ENCODE measurements at regions not wholly inside any gene's neighbourhood (a gene's known extent, or its start where the extent isn't known, plus 50 kb on each side); places are given as distances from the start of the nearest gene placed in this dataset.

DNA sequence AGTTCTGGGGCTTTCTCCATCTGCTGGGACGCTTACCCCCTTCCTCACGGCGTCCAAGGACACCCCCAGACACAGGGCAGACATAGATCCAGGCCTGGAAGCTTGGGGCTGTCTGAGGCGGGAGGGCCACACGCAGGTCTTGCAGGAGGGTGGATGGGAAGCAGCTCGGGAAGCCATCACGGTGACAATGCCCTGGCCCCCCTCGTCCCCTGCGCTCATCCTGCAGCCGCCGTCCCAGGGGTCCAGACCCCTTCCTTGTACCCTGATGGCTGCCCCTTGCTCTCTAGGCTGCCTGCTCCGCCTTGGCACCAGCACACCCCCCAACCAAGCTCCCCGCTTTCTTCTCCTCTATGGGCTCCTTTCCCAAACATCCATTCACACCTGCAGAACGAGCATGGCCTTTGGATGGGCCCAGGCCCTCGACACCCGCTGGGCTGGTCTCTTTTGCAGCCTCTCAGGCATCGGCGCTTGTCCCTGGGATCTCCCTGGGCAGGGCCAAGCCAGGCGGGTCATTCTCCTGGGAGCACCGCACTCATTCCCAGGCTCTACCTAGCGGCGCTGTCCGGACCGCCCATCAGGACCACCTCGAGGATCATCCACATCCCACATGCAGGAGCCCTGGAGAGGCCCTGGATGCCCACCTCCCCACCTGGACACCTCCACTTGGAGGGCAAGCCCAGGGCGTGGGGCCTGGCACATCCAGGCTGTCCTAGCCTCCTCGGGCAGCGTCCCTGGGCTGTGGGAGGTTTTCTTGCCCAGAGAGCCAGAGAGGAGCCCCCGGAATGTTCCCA is 274.9 kb downstream of the NDUFA10 start:
- no peaks in the 10 kb centered on the region for H3K36me3 ChIP-seq (ENCODE audit: control insufficient read depth, insufficient read depth, low read length)
- H3K27me3 ChIP-seq (ENCODE audit: control insufficient read depth, insufficient read depth, low read length): peaks cover 2% of the 10 kb centered on the region
- H3K4me3 ChIP-seq (ENCODE audit: low read length): no peak overlapping the region
- H3K9me3 ChIP-seq (ENCODE audit: control insufficient read depth, low read length): no peaks in the 10 kb centered on the region
- H3K9ac ChIP-seq (ENCODE audit: low read length): no peak overlapping the region
- no peaks in the 10 kb centered on the region for H3K4me1 ChIP-seq (ENCODE audit: control insufficient read depth, insufficient read depth, low read length)

GRCh38 chr2:239749272-239749873 is 275.8 kb downstream of the NDUFA10 start:
- Histone ChIP-seq H3K4me1 (ENCODE audit: control insufficient read depth, insufficient read depth, low read length) (no peaks in the 10 kb centered on the region), H3K9me3 (ENCODE audit: control insufficient read depth, low read length) (no peaks in the 10 kb centered on the region), H3K4me3 (ENCODE audit: low read length) (no peak overlapping the region), H3K36me3 (ENCODE audit: control insufficient read depth, insufficient read depth, low read length) (no peaks in the 10 kb centered on the region), H3K9ac (ENCODE audit: low read length) (no peak overlapping the region), H3K27me3 (ENCODE audit: control insufficient read depth, insufficient read depth, low read length) (peaks cover 4% of the 10 kb centered on the region)

- no peaks in the 10 kb centered on the region for H3K36me3 ChIP-seq (ENCODE audit: control insufficient read depth, insufficient read depth, low read length)
- H3K4me1 ChIP-seq (ENCODE audit: control insufficient read depth, insufficient read depth, low read length): no peaks in the 10 kb centered on the region
- H3K9ac ChIP-seq (ENCODE audit: low read length): no peak overlapping the region
- H3K9me3 ChIP-seq (ENCODE audit: control insufficient read depth, low read length): no peaks in the 10 kb centered on the region
- no peak overlapping the region for H3K4me3 ChIP-seq (ENCODE audit: low read length)
- H3K27me3 ChIP-seq (ENCODE audit: control insufficient read depth, insufficient read depth, low read length): peaks cover 4% of the 10 kb centered on the region
Observed at GRCh38 chr2:239748811-239749210, 276.3 kb downstream of the NDUFA10 start.

DNA sequence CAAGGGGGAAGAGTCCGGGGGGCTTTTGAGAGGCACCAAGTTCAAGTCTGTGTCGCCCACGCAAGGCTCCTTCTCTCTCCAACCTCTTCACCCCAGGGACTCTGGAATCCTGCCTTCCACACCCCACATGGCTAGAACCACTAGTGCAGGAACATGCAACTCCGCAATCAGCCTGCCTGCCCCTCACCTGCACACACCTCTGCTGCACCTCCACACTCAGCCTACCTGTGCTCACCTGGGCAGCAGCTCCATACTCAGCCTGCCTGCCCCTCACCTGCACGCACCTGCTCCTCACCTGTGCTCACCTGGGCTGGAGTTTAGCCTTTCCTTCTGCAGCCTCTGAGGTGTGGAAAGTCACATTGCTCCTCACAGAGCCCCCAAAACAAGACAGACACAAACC is 277.4 kb downstream of the NDUFA10 start:
- Histone ChIP-seq H3K27me3 (ENCODE audit: control insufficient read depth, insufficient read depth, low read length) (peaks cover 4% of the 10 kb centered on the region), H3K36me3 (ENCODE audit: control insufficient read depth, insufficient read depth, low read length) (no peaks in the 10 kb centered on the region), H3K4me3 (ENCODE audit: low read length) (no peak overlapping the region), H3K4me1 (ENCODE audit: control insufficient read depth, insufficient read depth, low read length) (no peaks in the 10 kb centered on the region), H3K9ac (ENCODE audit: low read length) (no peak overlapping the region), H3K9me3 (ENCODE audit: control insufficient read depth, low read length) (no peaks in the 10 kb centered on the region)

DNA sequence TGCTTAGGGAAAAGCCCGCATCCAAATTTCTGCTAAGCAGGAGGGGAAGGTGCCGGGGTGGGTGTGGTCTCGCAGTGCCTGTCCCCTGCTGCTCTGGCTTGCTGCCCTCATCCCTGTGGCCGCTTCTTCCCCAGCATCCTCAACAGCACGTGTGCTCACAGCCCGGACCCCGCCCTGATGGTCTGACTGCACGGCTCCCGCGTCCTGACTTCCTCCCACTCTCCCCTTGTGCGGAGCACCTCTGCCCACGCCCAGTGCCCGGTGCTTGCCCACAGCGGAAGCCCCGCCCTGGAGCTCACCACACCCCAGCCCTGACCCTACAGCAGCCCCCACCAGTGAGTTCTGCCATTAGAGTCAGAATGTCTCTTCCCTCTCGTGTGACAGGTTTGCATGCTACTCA is 277.9 kb downstream of the NDUFA10 start:
- Histone ChIP-seq H3K36me3 (ENCODE audit: control insufficient read depth, insufficient read depth, low read length) (no peaks in the 10 kb centered on the region), H3K9ac (ENCODE audit: low read length) (no peak overlapping the region), H3K9me3 (ENCODE audit: control insufficient read depth, low read length) (no peaks in the 10 kb centered on the region), H3K4me3 (ENCODE audit: low read length) (no peak overlapping the region), H3K27me3 (ENCODE audit: control insufficient read depth, insufficient read depth, low read length) (peaks cover 4% of the 10 kb centered on the region), H3K4me1 (ENCODE audit: control insufficient read depth, insufficient read depth, low read length) (no peaks in the 10 kb centered on the region)

- Histone ChIP-seq H3K4me3 (ENCODE audit: low read length) (no peak overlapping the region), H3K27me3 (ENCODE audit: control insufficient read depth, insufficient read depth, low read length) (peaks cover 4% of the 10 kb centered on the region), H3K9me3 (ENCODE audit: control insufficient read depth, low read length) (no peaks in the 10 kb centered on the region), H3K36me3 (ENCODE audit: control insufficient read depth, insufficient read depth, low read length) (no peaks in the 10 kb centered on the region), H3K4me1 (ENCODE audit: control insufficient read depth, insufficient read depth, low read length) (no peaks in the 10 kb centered on the region), H3K9ac (ENCODE audit: low read length) (no peak overlapping the region)
Observed at GRCh38 chr2:239746559-239747246, 278.4 kb downstream of the NDUFA10 start.

DNA sequence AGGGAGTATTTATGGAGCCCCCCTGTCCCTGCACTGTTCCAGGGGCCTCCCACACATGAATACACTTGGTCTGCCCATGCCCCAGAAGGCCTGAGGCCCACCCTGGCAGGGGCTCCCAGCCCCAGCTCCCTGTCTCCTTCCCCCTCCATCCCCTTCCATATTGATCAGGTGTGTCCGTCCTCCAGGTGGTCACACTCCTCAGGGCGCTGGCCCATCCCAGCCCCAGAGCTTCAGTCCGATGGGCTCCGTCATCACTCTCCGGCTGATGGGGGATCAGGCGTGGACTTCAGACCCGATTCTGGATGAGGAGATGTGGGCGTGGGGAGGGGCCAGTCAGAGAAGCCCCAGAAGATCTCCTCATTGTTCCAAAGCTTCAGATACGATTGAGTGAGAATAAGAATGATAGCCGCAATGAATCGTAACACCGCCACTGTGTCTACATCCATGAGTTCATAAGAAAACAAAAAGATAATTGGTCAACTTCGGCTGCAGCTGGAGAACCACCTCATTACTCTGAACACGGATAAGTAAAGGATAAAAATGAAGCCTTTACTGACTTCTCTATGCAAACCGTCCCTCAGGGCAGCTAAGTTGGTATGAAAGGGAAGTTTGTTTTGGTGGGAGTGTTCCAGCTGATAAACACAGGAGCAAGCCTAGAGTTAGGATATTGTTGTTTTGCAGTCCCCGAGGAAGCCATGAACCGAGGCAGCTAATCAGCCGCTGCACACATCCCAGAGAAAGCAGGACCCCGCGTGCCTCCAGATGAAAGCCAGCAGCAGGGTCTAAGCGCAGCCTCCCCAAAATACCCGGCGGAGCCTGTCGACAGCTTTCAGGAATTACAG is 279.5 kb downstream of the NDUFA10 start:
- H3K27me3 ChIP-seq (ENCODE audit: control insufficient read depth, insufficient read depth, low read length): peaks cover 4% of the 10 kb centered on the region
- H3K9ac ChIP-seq (ENCODE audit: low read length): no peak overlapping the region
- H3K4me1 ChIP-seq (ENCODE audit: control insufficient read depth, insufficient read depth, low read length): no peaks in the 10 kb centered on the region
- H3K9me3 ChIP-seq (ENCODE audit: control insufficient read depth, low read length): no peaks in the 10 kb centered on the region
- H3K36me3 ChIP-seq (ENCODE audit: control insufficient read depth, insufficient read depth, low read length): no peaks in the 10 kb centered on the region
- no peak overlapping the region for H3K4me3 ChIP-seq (ENCODE audit: low read length)

GRCh38 chr2:239744706-239745340 is 280.3 kb downstream of the NDUFA10 start:
- Histone ChIP-seq H3K4me3 (ENCODE audit: low read length) (no peak overlapping the region), H3K36me3 (ENCODE audit: control insufficient read depth, insufficient read depth, low read length) (no peaks in the 10 kb centered on the region), H3K27me3 (ENCODE audit: control insufficient read depth, insufficient read depth, low read length) (peaks cover 4% of the 10 kb centered on the region), H3K9me3 (ENCODE audit: control insufficient read depth, low read length) (no peaks in the 10 kb centered on the region), H3K4me1 (ENCODE audit: control insufficient read depth, insufficient read depth, low read length) (no peaks in the 10 kb centered on the region), H3K9ac (ENCODE audit: low read length) (no peak overlapping the region)

GRCh38 chr2:239743206-239743605 is 281.9 kb downstream of the NDUFA10 start:
- Histone ChIP-seq H3K9me3 (ENCODE audit: control insufficient read depth, low read length) (no peaks in the 10 kb centered on the region), H3K4me1 (ENCODE audit: control insufficient read depth, insufficient read depth, low read length) (no peaks in the 10 kb centered on the region), H3K36me3 (ENCODE audit: control insufficient read depth, insufficient read depth, low read length) (no peaks in the 10 kb centered on the region), H3K4me3 (ENCODE audit: low read length) (no peak overlapping the region), H3K27me3 (ENCODE audit: control insufficient read depth, insufficient read depth, low read length) (peaks cover 4% of the 10 kb centered on the region), H3K9ac (ENCODE audit: low read length) (no peak overlapping the region)

DNA sequence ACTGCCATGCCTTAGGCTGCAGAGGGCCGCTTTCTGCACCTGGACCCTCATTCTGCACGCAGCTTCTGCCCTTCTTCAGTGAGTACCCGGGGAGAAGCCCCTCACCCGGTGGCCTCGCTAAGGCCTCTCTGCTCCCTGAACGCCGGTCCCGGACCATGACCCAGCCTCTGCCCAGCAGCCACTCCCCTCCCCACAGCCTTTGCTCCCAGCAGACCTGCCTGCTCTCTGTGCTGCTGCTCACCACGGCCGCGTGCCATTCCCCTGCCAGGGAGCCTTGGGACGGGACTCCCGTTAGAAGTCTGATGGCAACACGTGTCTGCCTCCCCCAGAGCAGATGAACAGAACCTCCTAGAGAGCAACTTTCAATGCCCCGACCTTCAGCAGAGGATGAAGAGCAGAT is 282.8 kb downstream of the NDUFA10 start:
- no peak overlapping the region for H3K9ac ChIP-seq (ENCODE audit: low read length)
- H3K4me1 ChIP-seq (ENCODE audit: control insufficient read depth, insufficient read depth, low read length): no peaks in the 10 kb centered on the region
- no peaks in the 10 kb centered on the region for H3K9me3 ChIP-seq (ENCODE audit: control insufficient read depth, low read length)
- no peaks in the 10 kb centered on the region for H3K36me3 ChIP-seq (ENCODE audit: control insufficient read depth, insufficient read depth, low read length)
- peaks cover 4% of the 10 kb centered on the region for H3K27me3 ChIP-seq (ENCODE audit: control insufficient read depth, insufficient read depth, low read length)
- no peak overlapping the region for H3K4me3 ChIP-seq (ENCODE audit: low read length)

DNA sequence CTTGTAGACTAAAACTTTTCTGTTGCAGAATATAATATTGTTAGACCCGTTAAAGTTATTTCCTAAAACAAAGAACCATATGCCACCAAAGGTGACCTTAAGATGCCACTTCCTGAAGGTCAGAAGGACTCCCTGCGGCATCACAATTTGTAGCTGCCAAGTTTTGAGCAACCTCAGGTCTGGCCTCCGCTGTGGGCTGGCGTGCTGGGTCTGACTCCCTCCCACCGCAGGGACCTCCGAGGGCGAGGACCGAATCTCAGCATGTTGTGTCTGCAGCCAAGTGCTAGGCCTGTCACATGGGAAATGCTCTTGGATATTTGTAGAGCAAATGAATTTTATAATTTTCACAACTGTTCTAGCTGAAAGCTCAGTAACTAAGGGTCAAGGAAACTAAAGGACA is 285.9 kb downstream of the NDUFA10 start:
- H3K4me3 ChIP-seq (ENCODE audit: low read length): no peak overlapping the region
- H3K27me3 ChIP-seq (ENCODE audit: control insufficient read depth, insufficient read depth, low read length): no peaks in the 10 kb centered on the region
- H3K4me1 ChIP-seq (ENCODE audit: control insufficient read depth, insufficient read depth, low read length): no peaks in the 10 kb centered on the region
- H3K9ac ChIP-seq (ENCODE audit: low read length): no peak overlapping the region
- H3K36me3 ChIP-seq (ENCODE audit: control insufficient read depth, insufficient read depth, low read length): no peaks in the 10 kb centered on the region
- no peaks in the 10 kb centered on the region for H3K9me3 ChIP-seq (ENCODE audit: control insufficient read depth, low read length)
